HepG2 (cell line): ENCODE measurements at regions not wholly inside any gene's neighbourhood (a gene's known extent, or its start where the extent isn't known, plus 50 kb on each side); places are given as distances from the start of the nearest gene placed in this dataset.

Source experiments
- ADNP ChIP-seq: sonication (generic); formaldehyde crosslinking; IDR thresholded peaks from 2 replicates; pipeline ENCODE4 v1.4.0; 2020; ENCODE audit warnings: missing genetic modification reagents
- CBX2 ChIP-seq, 2 experiments: fragments of 200-600 bp in 1 of 2; sonication (generic); formaldehyde crosslinking in 1 of 2; IDR thresholded peaks; 2 replicates each; pipeline versions ENCODE4 v1.7.0 to v1.8.1; 2018 to 2022; ENCODE audit warnings: low read depth in 2 of 2, low read length in 1 of 2, mild to moderate bottlenecking in 1 of 2, missing genetic modification reagents in 1 of 2
- CEBPG ChIP-seq: IDR thresholded peaks from 2 replicates; pipeline ENCODE4 v1.6.1; 2016
- HDAC2 ChIP-seq: sonication (generic); formaldehyde crosslinking; IDR thresholded peaks from 2 replicates; pipeline ENCODE4 v1.4.0; 2020; ENCODE audit warnings: missing genetic modification reagents
- HNF4A ChIP-seq: sonication (generic); formaldehyde crosslinking; IDR thresholded peaks from 2 replicates; pipeline ENCODE4 v1.4.0; 2020; ENCODE audit warnings: missing genetic modification reagents
- JUND ChIP-seq: sonication (generic); formaldehyde crosslinking; IDR thresholded peaks from 2 replicates; pipeline ENCODE4 v1.8.0; 2022; ENCODE audit warnings: mild to moderate bottlenecking, missing genetic modification reagents
- MLLT10 ChIP-seq: sonication (generic); formaldehyde crosslinking; IDR thresholded peaks from 2 replicates; pipeline ENCODE4 v1.4.0; 2020; ENCODE audit warnings: missing genetic modification reagents
- PAXIP1 ChIP-seq: sonication (generic); formaldehyde crosslinking; conservative IDR thresholded peaks from 2 replicates; pipeline ENCODE4 v1.4.0; 2020; ENCODE audit warnings: mild to moderate bottlenecking, missing genetic modification reagents, moderate library complexity
- PCBP1 ChIP-seq: fragments of 200-400 bp; formaldehyde crosslinking; IDR thresholded peaks from 2 replicates; pipeline ENCODE4 v1.6.1; 2017; ENCODE audit warnings: mild to moderate bottlenecking, low read depth, low read length, borderline replicate concordance
- SP4 ChIP-seq: sonication (generic); formaldehyde crosslinking; IDR thresholded peaks from 2 replicates; pipeline ENCODE4 v1.8.1; 2023; ENCODE audit warnings: mild to moderate bottlenecking, missing genetic modification reagents
- ZNF432 ChIP-seq: sonication (generic); formaldehyde crosslinking; IDR thresholded peaks from 2 replicates; pipeline ENCODE4 v1.5.0; 2020; ENCODE audit warnings: missing genetic modification reagents, mild to moderate bottlenecking, borderline replicate concordance
- ZNF556 ChIP-seq: sonication (generic); formaldehyde crosslinking; IDR thresholded peaks from 2 replicates; pipeline ENCODE4 v1.4.0; 2020; ENCODE audit warnings: mild to moderate bottlenecking, missing genetic modification reagents, borderline replicate concordance
- ZNF629 ChIP-seq: sonication (generic); formaldehyde crosslinking; conservative IDR thresholded peaks from 2 replicates; pipeline ENCODE4 v1.5.0; 2020; ENCODE audit warnings: missing genetic modification reagents
- ZZZ3 ChIP-seq: sonication (generic); formaldehyde crosslinking; IDR thresholded peaks from 2 replicates; pipeline ENCODE4 v1.4.0; 2020; ENCODE audit warnings: missing genetic modification reagents, mild to moderate bottlenecking, borderline replicate concordance
- TF ChIP-seq, protein P1 (sequence below), 2 experiments: IDR thresholded peaks; 2 replicates each; pipeline ENCODE4 v1.6.1; 2011 to 2012; ENCODE audit warnings: low read length in 2 of 2, borderline replicate concordance in 1 of 2, low read depth in 1 of 2, mild to moderate bottlenecking in 1 of 2, moderate library complexity in 1 of 2
- TF ChIP-seq, protein P2 (sequence below): IDR thresholded peaks from 2 replicates; pipeline ENCODE4 v1.6.1; 2012; ENCODE audit warnings: inconsistent platforms
- TF ChIP-seq, protein P3 (sequence below): sonication (generic); formaldehyde crosslinking; IDR thresholded peaks from 2 replicates; pipeline ENCODE4 v1.4.0; 2020; ENCODE audit warnings: missing genetic modification reagents
- TF ChIP-seq, protein P4 (sequence below): IDR thresholded peaks from 2 replicates; pipeline ENCODE4 v1.6.1; 2016

GRCh38 chr4:157992948-157993839 lies 179.6 kb downstream of the GASK1B start (continued):
- TF ChIP-seq, protein P1, sequence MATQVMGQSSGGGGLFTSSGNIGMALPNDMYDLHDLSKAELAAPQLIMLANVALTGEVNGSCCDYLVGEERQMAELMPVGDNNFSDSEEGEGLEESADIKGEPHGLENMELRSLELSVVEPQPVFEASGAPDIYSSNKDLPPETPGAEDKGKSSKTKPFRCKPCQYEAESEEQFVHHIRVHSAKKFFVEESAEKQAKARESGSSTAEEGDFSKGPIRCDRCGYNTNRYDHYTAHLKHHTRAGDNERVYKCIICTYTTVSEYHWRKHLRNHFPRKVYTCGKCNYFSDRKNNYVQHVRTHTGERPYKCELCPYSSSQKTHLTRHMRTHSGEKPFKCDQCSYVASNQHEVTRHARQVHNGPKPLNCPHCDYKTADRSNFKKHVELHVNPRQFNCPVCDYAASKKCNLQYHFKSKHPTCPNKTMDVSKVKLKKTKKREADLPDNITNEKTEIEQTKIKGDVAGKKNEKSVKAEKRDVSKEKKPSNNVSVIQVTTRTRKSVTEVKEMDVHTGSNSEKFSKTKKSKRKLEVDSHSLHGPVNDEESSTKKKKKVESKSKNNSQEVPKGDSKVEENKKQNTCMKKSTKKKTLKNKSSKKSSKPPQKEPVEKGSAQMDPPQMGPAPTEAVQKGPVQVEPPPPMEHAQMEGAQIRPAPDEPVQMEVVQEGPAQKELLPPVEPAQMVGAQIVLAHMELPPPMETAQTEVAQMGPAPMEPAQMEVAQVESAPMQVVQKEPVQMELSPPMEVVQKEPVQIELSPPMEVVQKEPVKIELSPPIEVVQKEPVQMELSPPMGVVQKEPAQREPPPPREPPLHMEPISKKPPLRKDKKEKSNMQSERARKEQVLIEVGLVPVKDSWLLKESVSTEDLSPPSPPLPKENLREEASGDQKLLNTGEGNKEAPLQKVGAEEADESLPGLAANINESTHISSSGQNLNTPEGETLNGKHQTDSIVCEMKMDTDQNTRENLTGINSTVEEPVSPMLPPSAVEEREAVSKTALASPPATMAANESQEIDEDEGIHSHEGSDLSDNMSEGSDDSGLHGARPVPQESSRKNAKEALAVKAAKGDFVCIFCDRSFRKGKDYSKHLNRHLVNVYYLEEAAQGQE (IDR thresholded peaks at IDR 0.05; ENCODE audit: borderline replicate concordance in 1 of 2, low read depth in 1 of 2, low read length in 2 of 2) = no peak
- TF ChIP-seq SP4 (CRISPR knock-in tag) (no peak), ZNF432 (CRISPR knock-in tag) (no peak), JUND (CRISPR knock-in tag) (no peak), CEBPG (CRISPR knock-in tag) (peak; percentile 28; the same call in 1 of the 2 replicates), ZZZ3 (CRISPR knock-in tag) (no peak), PAXIP1 (CRISPR knock-in tag) (peak; percentile 64), PCBP1 (no peak), CBX2 (IDR thresholded peaks at IDR 0.05; ENCODE audit: low read depth, low read length) (no peak), CBX2 (CRISPR knock-in tag; IDR thresholded peaks at IDR 0.05; ENCODE audit: low read depth) (no peak), HDAC2 (CRISPR knock-in tag) (peak; percentile 3; the same call in 1 of the 2 replicates), ADNP (CRISPR knock-in tag) (no peak), ZNF556 (CRISPR knock-in tag) (no peak), ZNF629 (CRISPR knock-in tag) (no peak), MLLT10 (CRISPR knock-in tag) (no peak), HNF4A (CRISPR knock-in tag) (no peak)
- TF ChIP-seq, protein P2, sequence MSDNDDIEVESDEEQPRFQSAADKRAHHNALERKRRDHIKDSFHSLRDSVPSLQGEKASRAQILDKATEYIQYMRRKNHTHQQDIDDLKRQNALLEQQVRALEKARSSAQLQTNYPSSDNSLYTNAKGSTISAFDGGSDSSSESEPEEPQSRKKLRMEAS = no peak
- TF ChIP-seq, protein P3, sequence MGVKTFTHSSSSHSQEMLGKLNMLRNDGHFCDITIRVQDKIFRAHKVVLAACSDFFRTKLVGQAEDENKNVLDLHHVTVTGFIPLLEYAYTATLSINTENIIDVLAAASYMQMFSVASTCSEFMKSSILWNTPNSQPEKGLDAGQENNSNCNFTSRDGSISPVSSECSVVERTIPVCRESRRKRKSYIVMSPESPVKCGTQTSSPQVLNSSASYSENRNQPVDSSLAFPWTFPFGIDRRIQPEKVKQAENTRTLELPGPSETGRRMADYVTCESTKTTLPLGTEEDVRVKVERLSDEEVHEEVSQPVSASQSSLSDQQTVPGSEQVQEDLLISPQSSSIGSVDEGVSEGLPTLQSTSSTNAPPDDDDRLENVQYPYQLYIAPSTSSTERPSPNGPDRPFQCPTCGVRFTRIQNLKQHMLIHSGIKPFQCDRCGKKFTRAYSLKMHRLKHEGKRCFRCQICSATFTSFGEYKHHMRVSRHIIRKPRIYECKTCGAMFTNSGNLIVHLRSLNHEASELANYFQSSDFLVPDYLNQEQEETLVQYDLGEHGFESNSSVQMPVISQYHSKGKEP (CRISPR knock-in tag) = no peak
- TF ChIP-seq, protein P4, sequence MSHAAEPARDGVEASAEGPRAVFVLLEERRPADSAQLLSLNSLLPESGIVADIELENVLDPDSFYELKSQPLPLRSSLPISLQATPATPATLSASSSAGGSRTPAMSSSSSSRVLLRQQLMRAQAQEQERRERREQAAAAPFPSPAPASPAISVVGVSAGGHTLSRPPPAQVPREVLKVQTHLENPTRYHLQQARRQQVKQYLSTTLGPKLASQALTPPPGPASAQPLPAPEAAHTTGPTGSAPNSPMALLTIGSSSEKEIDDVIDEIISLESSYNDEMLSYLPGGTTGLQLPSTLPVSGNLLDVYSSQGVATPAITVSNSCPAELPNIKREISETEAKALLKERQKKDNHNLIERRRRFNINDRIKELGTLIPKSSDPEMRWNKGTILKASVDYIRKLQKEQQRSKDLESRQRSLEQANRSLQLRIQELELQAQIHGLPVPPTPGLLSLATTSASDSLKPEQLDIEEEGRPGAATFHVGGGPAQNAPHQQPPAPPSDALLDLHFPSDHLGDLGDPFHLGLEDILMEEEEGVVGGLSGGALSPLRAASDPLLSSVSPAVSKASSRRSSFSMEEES (CRISPR knock-in tag) = peak; percentile 91
